ENCODE measurements at regions not wholly inside any gene's neighbourhood (a gene's known extent, or its start where the extent isn't known, plus 50 kb on each side); places are given as distances from the start of the nearest gene placed in this dataset.
A peak's percentile ranks its signal among the peaks of the same experiment; 100 is the strongest.
"Not testable (repeated sequence)": the region's sequence is repeated elsewhere in the genome, so short reads cannot be mapped to it uniquely, and the experiment has no call there.

DNA sequence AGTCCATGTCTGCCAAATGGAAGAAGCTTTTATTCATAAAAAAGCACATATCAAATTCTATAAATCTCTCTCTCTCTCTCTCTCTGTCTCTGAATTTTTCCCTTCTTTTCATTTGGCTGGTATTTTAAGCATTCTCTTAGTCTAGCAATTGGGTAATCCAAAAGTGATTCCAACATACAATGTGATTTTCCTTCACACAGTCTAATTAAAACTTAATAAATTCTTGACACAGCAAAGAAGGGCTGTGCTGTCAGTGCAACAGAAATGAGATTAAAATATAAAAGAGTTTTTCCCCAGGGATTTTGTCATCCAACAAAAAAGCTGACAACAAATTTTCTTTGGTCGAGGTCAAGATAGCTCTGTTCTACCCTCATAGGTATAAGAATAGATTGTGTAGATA lies 216.9 kb downstream of the CENPC start:
- DNase-seq, result no peak

- no peak for DNase-seq
Observed at GRCh38 chr4:67328018-67328278, 217.4 kb downstream of the CENPC start.

DNA sequence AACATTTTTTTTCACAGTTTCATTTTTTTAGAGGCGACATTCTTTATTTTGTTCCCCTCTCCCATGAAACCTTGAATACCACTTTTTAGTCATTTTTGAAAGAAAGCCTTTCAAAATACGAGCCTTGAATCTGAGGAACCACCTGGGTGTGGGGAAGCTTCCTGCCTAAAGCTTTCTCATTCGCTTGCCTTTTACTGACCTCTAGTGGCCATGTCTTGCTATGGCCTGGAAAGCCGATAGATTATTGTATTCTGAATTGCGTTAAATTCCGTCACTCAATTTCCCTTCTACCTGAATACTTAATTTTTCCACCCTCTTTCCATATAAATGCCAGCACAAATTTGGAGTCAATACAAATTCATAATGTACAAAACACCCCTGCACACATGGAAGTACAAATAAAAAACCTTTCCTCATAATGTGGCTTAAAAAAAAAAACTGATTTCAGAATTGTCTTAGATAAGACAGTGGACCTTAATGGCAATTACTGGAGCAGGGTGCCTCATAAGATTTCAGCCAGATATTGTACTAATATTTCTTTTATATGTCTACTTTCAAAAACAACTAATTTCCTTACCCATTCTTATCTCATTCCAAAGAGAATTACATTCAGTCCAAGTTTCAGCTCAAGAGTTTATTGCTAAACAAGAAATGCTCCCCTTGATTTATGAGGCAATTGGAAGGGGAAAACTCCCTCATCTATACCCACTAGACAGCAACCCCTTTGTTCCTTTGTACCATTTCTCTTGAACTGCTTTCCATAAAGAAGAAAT lies 217.9 kb downstream of the CENPC start:
- DNase-seq, result peak in 1 of 2 experiments; percentile 29

DNA sequence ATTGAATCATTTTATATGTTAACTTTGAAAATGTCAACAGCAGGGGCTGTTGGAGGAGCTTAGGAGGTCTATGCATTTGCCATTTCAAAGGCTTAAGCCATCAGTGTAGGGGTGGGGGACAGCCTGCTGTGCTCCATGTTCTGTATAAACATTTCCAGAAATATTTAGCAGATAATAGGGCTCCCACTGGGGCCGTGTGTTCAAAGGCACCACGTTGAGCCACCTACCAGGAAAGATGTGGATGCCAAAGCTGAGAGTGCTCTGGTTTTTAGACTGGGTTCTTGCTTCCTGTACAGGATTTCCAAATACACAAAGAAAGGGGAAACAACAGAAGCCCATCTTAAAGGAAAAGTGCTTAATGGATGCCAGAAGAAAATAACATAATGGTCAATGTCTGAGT lies 219.5 kb downstream of the CENPC start:
- DNase-seq, result no peak

DNA sequence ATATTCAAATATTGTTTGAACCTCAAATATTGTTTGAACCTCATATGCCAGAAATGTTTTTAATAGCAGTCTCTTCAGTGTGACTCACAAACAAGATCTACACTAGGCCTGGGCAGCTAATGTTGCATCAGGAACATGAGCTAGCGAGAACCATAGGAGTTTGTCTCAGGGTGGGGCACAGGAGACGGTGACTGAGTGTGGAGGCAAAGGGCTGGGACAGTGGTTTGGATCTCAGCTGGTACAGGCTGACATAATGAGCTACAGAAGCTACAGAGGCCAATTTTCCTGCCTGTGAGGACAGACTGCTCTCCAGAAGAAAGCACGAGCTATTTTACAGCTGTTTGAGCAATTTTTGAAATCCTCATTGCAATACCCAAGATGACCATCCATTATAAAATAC lies 224.7 kb downstream of the CENPC start:
- no peak for DNase-seq

DNA sequence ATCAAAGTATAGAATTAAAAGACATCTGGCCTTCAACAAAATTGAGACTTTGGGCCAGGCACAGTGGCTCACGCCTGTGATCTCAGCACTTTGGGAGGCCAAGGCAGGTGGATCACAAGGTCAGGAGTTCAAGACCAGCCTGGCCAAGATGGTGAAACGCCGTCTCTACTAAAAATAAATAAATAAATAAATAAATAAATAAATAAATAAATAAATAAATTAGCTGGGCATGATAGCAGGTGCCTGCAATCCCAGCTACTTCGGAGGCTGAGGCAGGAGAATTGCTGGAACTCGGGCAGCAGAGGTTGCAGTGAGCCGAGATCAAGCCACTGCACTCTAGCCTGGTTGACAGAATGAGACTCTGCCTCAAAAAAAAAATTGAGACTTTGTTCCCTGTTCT lies 225.7 kb downstream of the CENPC start:
- DNase-seq, result not testable (repeated sequence)

- not testable (repeated sequence) for DNase-seq
Observed at GRCh38 chr4:67300497-67301185, 244.7 kb downstream of the CENPC start.

GRCh38 chr4:67292636-67293035 lies 252.7 kb downstream of the CENPC start:
- no peak for DNase-seq

DNA sequence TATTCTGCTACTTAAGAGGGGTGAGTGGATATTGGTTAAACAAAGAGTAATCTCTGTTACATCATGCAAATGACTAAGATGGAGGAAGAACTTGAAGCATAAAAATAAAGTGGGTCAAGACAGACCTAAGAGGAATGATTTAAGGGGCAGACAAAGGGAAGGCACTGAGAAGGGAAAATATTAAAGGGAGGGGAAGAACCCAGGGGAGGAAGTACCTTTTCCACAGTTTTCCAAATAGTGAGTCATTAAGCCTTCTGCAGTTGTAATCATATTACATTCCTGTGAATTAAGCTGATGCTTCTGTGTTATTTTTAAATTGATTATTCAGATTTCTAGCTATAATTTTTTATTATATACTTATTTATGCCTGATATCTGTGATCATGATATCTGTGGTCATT lies 253.3 kb downstream of the CENPC start:
- DNase-seq, result no peak

GRCh38 chr4:67291644-67292043 lies 253.7 kb downstream of the CENPC start:
- no peak for DNase-seq

DNA sequence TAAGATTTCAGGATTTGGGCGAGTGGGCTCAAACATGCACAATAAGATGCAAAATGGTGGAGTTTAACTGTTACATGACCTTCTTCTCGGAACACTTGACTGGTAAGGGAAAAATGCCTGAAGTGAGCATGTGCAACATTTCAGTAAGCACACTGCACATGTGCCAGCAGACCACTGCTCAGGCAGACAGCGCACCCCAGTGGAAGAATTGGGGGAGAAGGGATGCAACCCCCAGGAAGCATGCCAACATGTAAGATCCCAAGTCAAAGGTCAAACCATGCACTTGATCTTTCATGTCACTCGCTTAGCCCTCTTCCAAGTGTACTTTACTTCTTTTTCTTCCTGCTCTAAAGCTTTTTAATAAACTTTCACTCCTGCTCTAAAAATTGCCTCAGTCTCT lies 256.3 kb downstream of the CENPC start:
- no peak for DNase-seq

- no peak for DNase-seq
Observed at GRCh38 chr4:67286724-67287123, 258.6 kb downstream of the CENPC start.

DNA sequence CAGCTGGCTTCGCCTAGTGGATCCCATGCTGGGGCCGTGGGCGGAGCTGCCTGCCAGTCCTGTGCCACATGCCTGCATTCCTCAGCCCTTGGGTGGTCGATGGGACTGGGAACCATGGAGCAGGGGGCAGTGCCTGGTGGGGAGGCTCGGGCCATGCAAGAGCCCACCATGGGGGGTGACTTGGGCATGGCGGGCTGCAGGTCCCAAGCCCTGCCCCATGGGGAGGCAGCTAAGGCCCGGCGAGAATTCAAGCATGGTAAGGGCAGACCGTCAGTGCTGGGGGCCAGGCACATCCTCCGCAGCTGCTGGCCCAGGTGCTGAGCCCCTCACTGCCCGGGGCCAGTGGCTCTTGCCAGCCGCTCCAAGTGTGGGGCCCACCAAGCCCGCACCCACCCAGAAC lies 262.6 kb downstream of the CENPC start:
- no peak for DNase-seq

- DNase-seq, result no peak
Observed at GRCh38 chr4:67275179-67275750, 270.0 kb downstream of the CENPC start.

GRCh38 chr4:67274671-67275070 lies 270.6 kb downstream of the CENPC start:
- not testable (repeated sequence) for DNase-seq

GRCh38 chr4:67273666-67274065 lies 271.6 kb downstream of the CENPC start:
- DNase-seq, result no peak

DNA sequence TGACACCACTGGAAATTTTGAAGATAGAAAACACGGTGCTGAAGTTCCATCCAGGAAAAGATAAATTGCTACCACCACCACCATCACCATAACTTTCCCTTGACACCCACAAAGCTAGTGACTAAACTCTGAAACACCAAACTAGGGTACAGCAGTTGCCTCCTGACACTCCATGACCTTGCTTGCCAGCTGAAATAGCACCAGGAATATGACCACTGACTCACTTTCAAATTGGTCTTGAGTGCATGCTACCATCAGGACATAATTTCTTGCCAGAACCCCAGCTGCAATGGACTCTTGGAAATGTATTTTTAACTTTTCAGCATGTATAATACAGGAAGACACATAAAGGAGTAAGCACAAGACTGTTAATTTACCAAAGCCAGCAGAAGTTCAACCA lies 283.3 kb downstream of the CENPC start:
- no peak for DNase-seq

DNA sequence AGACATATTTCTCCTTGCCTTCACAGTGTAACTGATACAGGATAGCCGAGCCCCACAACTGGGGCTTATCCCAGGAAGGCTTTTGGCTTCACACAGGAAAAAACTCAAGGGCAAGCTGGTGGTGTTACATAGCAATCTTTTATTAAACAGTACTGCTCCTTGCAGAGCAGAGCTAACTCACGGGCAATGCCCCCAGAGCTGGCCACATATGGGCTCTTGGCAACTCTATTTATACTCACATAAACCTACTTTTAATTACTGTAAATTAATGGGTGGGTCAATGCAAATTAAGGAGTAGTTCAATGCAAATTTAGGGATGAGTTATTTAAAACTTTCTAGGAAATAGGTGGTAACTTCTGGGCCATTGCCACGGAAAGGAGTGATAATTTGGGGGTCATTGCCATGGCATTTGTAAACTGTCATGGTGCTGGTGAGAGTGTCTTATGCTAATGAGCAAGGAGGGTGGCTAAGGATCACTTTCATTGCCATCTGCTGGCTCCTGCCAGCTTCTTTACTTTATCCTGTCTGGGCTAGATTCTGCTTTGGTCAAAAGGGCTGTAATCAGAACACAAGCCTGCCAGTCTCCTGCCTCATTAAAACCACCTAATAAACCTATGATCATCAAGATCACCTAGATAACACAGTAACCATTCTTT lies 288.8 kb downstream of the CENPC start:
- DNase-seq, result no peak

GRCh38 chr4:67250131-67250896 lies 295.0 kb downstream of the CENPC start:
- DNase-seq, result no peak

DNA sequence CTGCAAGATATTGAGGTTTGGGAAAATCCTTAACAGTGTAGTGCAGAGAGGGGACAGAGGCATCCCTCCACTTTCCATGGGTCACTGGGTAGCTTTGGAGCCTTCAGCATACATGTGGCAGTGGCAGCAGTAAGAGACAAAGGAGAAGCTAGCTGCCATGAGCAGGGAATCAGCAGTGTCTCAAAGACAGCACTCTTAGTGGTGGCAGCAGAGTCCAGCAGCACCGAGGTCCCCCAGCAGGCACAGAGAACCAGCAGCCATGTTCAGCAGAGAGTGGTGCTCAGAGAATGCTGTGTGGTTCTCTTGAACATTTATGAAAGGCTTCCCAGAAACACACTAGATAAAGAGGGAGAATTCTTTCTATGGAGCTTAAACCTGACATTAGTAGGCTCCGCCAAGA lies 308.5 kb downstream of the CENPC start:
- DNase-seq, result no peak

GRCh38 chr4:67236318-67236717 lies 309.0 kb downstream of the CENPC start:
- no peak for DNase-seq

DNA sequence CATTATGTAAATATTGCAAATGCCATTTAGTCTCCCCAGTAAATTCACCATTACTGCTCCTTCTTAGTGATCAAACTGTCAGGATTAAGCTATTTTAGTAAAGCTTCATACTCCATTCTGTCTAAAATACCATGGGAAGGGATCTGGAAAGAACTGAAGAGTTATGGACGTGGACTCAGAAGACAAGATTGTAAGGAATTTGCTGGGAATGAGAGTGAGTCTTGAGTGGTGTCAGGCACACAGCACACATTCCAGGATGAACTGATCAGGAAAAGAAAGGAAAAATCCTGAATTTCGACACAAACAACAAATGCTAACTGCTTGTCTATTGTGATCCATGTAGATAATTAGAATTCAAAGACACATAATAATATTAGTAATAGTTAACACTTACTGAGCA lies 311.0 kb downstream of the CENPC start:
- DNase-seq, result peak in 1 of 2 experiments; percentile 7

GRCh38 chr4:67229148-67229547 lies 316.2 kb downstream of the CENPC start:
- DNase-seq, result no peak
